Neural progenitor cell (in vitro differentiated cells): ENCODE measurements at regions not wholly inside any gene's neighbourhood (a gene's known extent, or its start where the extent isn't known, plus 50 kb on each side); places are given as distances from the start of the nearest gene placed in this dataset.

Experiments
- DNase-seq: peaks from one replicate; pipeline ENCODE4 v3.0.0-alpha.2; 2016; ENCODE audit warnings: low spot score
- H2AFZ ChIP-seq: fragments of 200-600 bp; sonication (generic); replicated peaks from 2 replicates; pipeline ENCODE4 v1.6.1; 2016; ENCODE audit warnings: antibody characterized with exemption
- H3F3A ChIP-seq: fragments of 200-600 bp; sonication (generic); 2 replicates; pipeline ENCODE4 v1.6.1; 2016; ENCODE audit warnings: antibody characterized with exemption, low read depth
- H3K27ac ChIP-seq: fragments of 200-600 bp; sonication (generic); 2 replicates; pipeline ENCODE4 v1.5.1; 2016; ENCODE audit warnings: mild to moderate bottlenecking
- H3K27me3 ChIP-seq: fragments of 200-600 bp; sonication (generic); 2 replicates; pipeline ENCODE4 v1.6.1; 2016; ENCODE audit warnings: mild to moderate bottlenecking, moderate library complexity
- H3K36me3 ChIP-seq: fragments of 200-600 bp; sonication (generic); 2 replicates; pipeline ENCODE4 v1.5.1; 2016
- H3K4me1 ChIP-seq: fragments of 200-600 bp; sonication (generic); 2 replicates; pipeline ENCODE4 v1.6.1; 2016; ENCODE audit warnings: mixed run types
- H3K4me2 ChIP-seq: fragments of 200-600 bp; sonication (generic); 2 replicates; pipeline ENCODE4 v1.6.1; 2016
- H3K4me3 ChIP-seq: fragments of 200-600 bp; sonication (generic); 2 replicates; pipeline ENCODE4 v1.5.1; 2016
- H3K79me2 ChIP-seq: fragments of 200-600 bp; sonication (generic); 2 replicates; pipeline ENCODE4 v1.6.1; 2016; ENCODE audit warnings: low read depth
- H3K9ac ChIP-seq: fragments of 200-600 bp; sonication (generic); 2 replicates; pipeline ENCODE4 v1.6.1; 2016
- H3K9me3 ChIP-seq: fragments of 200-600 bp; sonication (generic); 2 replicates; pipeline ENCODE4 v1.5.1; 2016; ENCODE audit warnings: low read depth
- H4K20me1 ChIP-seq: fragments of 200-600 bp; sonication (generic); 2 replicates; pipeline ENCODE4 v1.6.1; 2016; ENCODE audit warnings: low read depth
- H3K27ac Mint-ChIP-seq: 3 replicates; pipeline ENCODE4 v1.8.0; 2021; ENCODE audit warnings: mixed read lengths
- H3K27me3 Mint-ChIP-seq: 2 replicates; pipeline ENCODE4 v1.8.0; 2022; ENCODE audit warnings: low read depth, mild to moderate bottlenecking, inconsistent platforms, moderate library complexity, mixed read lengths; ENCODE audit not compliant: insufficient read depth
- H3K36me3 Mint-ChIP-seq: 3 replicates; pipeline ENCODE4 v1.8.0; 2021; ENCODE audit warnings: mixed read lengths
- H3K4me1 Mint-ChIP-seq: 3 replicates; pipeline ENCODE4 v1.8.0; 2021; ENCODE audit warnings: mixed read lengths
- H3K4me3 Mint-ChIP-seq: 3 replicates; pipeline ENCODE4 v1.8.0; 2021; ENCODE audit warnings: mild to moderate bottlenecking, moderate library complexity, mixed read lengths
- H3K9me3 Mint-ChIP-seq: 3 replicates; pipeline ENCODE4 v1.8.0; 2020; ENCODE audit warnings: mixed read lengths
- EZH2 ChIP-seq: fragments of 200-600 bp; sonication (generic); IDR thresholded peaks from 2 replicates; pipeline ENCODE4 v1.6.1; 2017; ENCODE audit warnings: antibody characterized with exemption, mild to moderate bottlenecking, moderate library complexity
- EZH2phosphoT487 ChIP-seq: fragments of 200-600 bp; sonication (generic); IDR thresholded peaks from 2 replicates; pipeline ENCODE4 v1.6.1; 2017; ENCODE audit warnings: antibody characterized with exemption
- TF ChIP-seq, protein P1 (sequence below): fragments of 200-600 bp; sonication (generic); IDR thresholded peaks from 2 replicates; pipeline ENCODE4 v1.5.1; 2017; ENCODE audit warnings: antibody characterized with exemption, mild to moderate bottlenecking

DNA sequence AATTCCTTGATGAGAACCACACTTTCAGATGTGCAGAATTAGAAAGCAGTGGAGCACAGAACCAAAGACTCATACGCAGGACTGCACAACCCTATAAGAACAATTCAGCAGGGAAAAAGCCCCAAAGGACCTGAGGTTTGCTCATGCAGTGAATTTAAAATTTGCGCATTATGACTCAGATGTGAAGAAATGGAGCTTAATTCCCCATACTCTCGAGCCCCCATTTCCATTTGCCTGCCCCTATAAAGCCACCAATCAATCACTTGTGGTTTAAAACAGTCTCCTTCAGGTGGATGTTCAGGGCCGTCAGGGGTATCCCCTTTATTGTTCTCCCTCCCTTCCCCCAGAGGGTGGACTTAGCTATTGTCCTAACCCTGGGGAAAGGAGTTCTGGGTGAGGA lies 221.2 kb downstream of the IGSF11 start:
- Histone ChIP-seq H3K9me3 (no peaks in the 10 kb centered on the region), H3K9ac (no peak overlapping the region), H3K79me2 (no peaks in the 10 kb centered on the region), H3K4me3 (no peak overlapping the region), H3K27me3 (no peaks in the 10 kb centered on the region), H3K4me2 (no peak overlapping the region), H3F3A (no peaks in the 10 kb centered on the region), H4K20me1 (no peaks in the 10 kb centered on the region), H2AFZ (no peak overlapping the region), H3K27ac (no peak overlapping the region), H3K4me1 (no peaks in the 10 kb centered on the region), H3K36me3 (no peaks in the 10 kb centered on the region)
- Mint-ChIP-seq H3K4me1 (peaks cover 13% of the 10 kb centered on the region), H3K9me3 (peaks cover 2% of the 10 kb centered on the region), H3K27ac (no peak overlapping the region), H3K27me3 (no peaks in the 10 kb centered on the region), H3K36me3 (no peaks in the 10 kb centered on the region), H3K4me3 (no peak overlapping the region)
- no peak for DNase-seq
- TF ChIP-seq EZH2: no peak
- TF ChIP-seq, protein P1, sequence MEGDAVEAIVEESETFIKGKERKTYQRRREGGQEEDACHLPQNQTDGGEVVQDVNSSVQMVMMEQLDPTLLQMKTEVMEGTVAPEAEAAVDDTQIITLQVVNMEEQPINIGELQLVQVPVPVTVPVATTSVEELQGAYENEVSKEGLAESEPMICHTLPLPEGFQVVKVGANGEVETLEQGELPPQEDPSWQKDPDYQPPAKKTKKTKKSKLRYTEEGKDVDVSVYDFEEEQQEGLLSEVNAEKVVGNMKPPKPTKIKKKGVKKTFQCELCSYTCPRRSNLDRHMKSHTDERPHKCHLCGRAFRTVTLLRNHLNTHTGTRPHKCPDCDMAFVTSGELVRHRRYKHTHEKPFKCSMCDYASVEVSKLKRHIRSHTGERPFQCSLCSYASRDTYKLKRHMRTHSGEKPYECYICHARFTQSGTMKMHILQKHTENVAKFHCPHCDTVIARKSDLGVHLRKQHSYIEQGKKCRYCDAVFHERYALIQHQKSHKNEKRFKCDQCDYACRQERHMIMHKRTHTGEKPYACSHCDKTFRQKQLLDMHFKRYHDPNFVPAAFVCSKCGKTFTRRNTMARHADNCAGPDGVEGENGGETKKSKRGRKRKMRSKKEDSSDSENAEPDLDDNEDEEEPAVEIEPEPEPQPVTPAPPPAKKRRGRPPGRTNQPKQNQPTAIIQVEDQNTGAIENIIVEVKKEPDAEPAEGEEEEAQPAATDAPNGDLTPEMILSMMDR: no peak
- TF ChIP-seq EZH2phosphoT487: no peak

- no peak overlapping the region for H3K27ac ChIP-seq
- H4K20me1 ChIP-seq: no peaks in the 10 kb centered on the region
- H3K9ac ChIP-seq: no peak overlapping the region
- Mint-ChIP-seq H3K4me1 (peaks cover 9% of the 10 kb centered on the region), H3K27me3 (no peaks in the 10 kb centered on the region), H3K4me3 (no peak overlapping the region), H3K36me3 (no peaks in the 10 kb centered on the region), H3K9me3 (peaks cover 2% of the 10 kb centered on the region), H3K27ac (no peak overlapping the region)
- no peaks in the 10 kb centered on the region for H3K27me3 ChIP-seq
- H3K9me3 ChIP-seq: no peaks in the 10 kb centered on the region
- no peak overlapping the region for H3K4me2 ChIP-seq
- H3K36me3 ChIP-seq: no peaks in the 10 kb centered on the region
- peaks cover 8% of the 10 kb centered on the region for H3K4me1 ChIP-seq
- DNase-seq: peak; percentile 82
- peak overlapping the region; percentile 7 for H2AFZ ChIP-seq
- TF ChIP-seq EZH2phosphoT487: no peak
- TF ChIP-seq, protein P1: peak; percentile 95
- TF ChIP-seq EZH2: no peak
- H3K4me3 ChIP-seq: no peak overlapping the region
- no peaks in the 10 kb centered on the region for H3K79me2 ChIP-seq
- H3F3A ChIP-seq: no peaks in the 10 kb centered on the region
These were observed 216.9 kb downstream of the IGSF11 start for GRCh38 chr3:118817748-118818165.

DNA sequence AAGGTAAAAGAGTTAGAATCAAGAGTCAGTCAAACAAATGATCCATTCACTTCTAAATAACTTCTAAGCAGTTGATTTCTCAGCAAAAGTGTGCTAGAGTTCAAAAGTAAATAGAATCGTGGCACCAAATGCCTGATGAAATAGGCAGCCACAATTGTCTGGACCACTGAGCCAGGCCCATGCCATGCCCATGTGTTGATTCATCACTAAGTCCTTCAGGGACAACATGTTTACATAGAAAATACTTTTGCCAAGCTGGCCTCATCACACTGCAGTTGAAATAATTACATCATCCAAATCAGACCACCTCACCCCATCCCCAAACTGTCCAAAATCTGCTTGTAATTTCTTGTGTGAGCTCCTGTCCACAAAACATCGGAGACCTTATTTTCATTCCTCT lies 216.3 kb downstream of the IGSF11 start:
- Histone ChIP-seq H3K27me3 (no peaks in the 10 kb centered on the region), H3F3A (no peaks in the 10 kb centered on the region), H3K9ac (no peak overlapping the region), H3K79me2 (no peaks in the 10 kb centered on the region), H3K36me3 (no peaks in the 10 kb centered on the region), H2AFZ (no peak overlapping the region), H4K20me1 (no peaks in the 10 kb centered on the region), H3K9me3 (no peaks in the 10 kb centered on the region), H3K4me3 (no peak overlapping the region), H3K4me1 (peaks cover 8% of the 10 kb centered on the region), H3K4me2 (no peak overlapping the region), H3K27ac (no peak overlapping the region)
- Mint-ChIP-seq H3K36me3 (no peaks in the 10 kb centered on the region), H3K9me3 (peaks cover 2% of the 10 kb centered on the region), H3K4me3 (no peak overlapping the region), H3K27ac (no peak overlapping the region), H3K27me3 (no peaks in the 10 kb centered on the region), H3K4me1 (peaks cover 9% of the 10 kb centered on the region)
- TF ChIP-seq EZH2phosphoT487: no peak
- no peak for DNase-seq

DNA sequence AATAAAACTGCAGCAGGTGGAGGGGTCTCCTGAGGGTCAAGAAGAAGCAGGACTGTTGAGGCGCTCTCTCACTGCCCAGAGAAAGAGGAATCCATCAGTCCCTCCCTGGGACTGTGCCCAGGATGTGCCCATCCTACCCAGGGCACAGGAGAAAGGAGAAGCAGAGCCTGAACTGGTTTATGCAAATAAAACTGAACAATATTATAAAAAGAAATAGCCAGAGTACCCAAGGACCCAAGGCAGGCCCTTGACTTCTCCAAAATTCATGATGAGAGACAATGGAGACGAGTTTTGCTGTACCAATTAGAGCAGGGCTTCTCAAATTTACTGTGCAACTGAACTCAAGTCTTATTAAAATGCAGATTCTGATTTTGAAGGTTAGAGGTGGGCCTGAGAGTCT lies 211.0 kb downstream of the IGSF11 start:
- no peak overlapping the region for H3K27ac Mint-ChIP-seq
- H3K4me1 Mint-ChIP-seq: peaks cover 4% of the 10 kb centered on the region
- Histone ChIP-seq H3K27ac (no peak overlapping the region), H3K4me3 (no peak overlapping the region), H3K9me3 (no peaks in the 10 kb centered on the region), H3K4me1 (peaks cover 8% of the 10 kb centered on the region), H3K79me2 (no peaks in the 10 kb centered on the region), H2AFZ (no peak overlapping the region), H3F3A (no peaks in the 10 kb centered on the region), H3K9ac (no peak overlapping the region), H4K20me1 (no peaks in the 10 kb centered on the region), H3K36me3 (no peaks in the 10 kb centered on the region), H3K27me3 (no peaks in the 10 kb centered on the region), H3K4me2 (no peak overlapping the region)
- no peaks in the 10 kb centered on the region for H3K9me3 Mint-ChIP-seq
- TF ChIP-seq, protein P1: no peak
- no peak for TF ChIP-seq EZH2
- no peak for TF ChIP-seq EZH2phosphoT487
- H3K27me3 Mint-ChIP-seq: peaks cover 2% of the 10 kb centered on the region
- H3K36me3 Mint-ChIP-seq: no peaks in the 10 kb centered on the region
- no peak for DNase-seq
- H3K4me3 Mint-ChIP-seq: no peak overlapping the region
